ENCODE measurements at regions not wholly inside any gene's neighbourhood (a gene's known extent, or its start where the extent isn't known, plus 50 kb on each side); places are given as distances from the start of the nearest gene placed in this dataset.

DNA sequence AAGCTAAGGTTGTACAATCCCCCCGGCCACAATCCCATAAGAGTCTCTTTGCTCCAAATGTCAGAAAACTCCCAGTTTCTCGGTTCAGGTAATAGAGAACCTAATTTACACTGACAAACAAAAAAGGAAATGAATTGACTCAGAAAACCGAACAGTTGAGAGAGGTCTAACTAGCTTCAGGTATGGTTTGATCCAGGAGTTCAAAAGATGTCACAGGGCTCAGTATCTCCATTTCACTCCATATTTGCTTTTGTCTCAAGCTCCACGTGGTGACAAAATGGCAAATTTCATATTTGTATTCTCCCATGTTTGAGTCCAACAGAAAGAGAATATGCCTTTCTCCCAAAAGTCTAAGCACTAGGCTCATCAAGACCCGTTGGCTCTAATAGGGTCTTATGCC is 117.4 kb downstream of the AXIN2 start:
- DNase-seq (ENCODE audit: low spot score): no peak

DNA sequence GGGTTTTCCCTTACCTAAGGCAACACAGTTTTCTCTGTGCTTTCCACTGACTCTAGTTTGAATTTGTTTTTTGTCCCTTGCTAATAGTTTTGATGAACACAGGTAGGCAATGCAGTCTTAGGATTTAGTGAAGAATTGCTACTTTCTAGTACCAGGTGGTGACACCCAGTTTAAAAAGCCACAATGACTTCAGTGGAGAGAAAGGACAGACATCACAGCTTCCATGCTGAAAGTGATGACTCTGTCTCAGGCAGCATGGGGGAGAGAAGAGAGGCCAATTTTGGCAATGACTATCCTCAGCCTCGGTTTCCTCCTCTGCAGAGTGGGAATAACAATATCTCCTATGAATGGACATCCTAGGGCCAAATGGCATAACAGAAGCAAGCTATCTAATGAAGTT is 118.8 kb downstream of the AXIN2 start:
- no peak for DNase-seq (ENCODE audit: low spot score)

DNA sequence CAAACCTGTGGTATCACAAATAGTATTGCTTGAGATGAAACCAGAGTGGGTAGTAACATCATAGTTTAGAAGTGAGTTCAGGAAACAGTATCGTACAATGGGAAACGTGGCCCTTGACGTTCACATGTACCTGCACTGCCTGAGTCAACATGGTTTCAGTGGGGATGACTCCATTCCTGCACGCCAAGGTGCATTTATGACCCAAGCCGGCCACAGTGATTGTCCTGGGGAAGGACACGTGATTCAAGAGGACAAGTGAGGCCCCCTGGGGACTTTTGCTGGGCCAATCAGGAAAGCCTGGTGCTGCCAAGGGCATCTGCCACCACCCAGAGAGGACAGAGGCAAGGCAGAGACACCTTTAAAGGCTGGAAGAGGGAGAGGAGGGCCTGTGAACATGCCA is 119.2 kb downstream of the AXIN2 start:
- DNase-seq (ENCODE audit: low spot score): no peak

DNA sequence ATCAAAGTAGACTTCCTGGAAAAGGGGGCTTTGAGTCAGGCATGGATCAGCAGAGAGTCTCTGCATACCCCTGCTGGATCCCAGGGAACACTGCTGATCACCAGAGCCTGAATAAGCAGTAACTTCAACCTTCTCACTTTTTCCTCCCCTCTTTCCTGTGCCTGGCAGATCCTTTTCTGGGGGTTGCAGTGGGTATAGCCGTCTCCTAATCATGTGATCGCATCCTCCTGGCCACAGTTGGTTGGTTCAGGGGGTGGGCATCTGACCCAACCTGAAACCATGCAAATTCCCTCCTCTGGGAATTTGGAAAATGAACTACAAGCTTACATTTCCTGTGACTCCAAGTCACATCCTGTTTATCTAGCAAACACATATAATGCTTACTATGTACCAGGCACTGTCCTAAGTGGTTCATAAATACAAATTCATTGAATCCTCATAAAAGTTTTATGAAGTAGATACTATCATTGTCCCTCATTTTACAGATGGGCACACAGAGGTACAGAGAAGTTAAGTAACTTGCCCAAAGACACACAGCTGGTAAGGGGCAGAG is 120.3 kb downstream of the AXIN2 start:
- no peak for DNase-seq (ENCODE audit: low spot score)

DNA sequence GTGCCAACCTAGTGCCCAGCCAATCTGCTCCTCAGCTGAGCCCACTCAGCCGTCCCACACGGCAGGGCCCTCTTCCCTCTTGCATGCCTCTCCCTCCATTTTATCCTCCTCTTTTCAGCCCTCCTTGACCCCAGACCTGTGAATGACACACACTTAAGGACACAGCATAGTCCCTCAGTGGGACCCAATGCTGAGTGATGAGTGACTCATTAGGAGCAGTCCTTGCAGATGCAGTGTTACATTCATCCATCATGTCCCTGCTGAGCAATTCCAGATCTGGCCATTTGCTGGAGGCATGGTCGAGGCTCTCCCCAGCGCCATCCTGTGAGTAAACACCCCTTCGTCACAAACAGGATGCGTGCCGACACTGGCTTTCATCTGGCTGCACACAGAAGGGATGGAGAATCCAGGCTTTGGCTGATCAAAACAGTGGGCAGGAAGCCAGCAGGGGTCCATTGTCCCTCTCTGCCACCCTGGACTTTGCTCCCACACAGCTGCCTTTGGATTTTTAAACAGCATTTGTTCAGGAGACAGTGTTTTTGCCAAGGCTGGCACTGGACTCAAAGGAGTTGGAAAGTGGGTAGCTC is 122.6 kb downstream of the AXIN2 start:
- no peak for DNase-seq (ENCODE audit: low spot score)

DNA sequence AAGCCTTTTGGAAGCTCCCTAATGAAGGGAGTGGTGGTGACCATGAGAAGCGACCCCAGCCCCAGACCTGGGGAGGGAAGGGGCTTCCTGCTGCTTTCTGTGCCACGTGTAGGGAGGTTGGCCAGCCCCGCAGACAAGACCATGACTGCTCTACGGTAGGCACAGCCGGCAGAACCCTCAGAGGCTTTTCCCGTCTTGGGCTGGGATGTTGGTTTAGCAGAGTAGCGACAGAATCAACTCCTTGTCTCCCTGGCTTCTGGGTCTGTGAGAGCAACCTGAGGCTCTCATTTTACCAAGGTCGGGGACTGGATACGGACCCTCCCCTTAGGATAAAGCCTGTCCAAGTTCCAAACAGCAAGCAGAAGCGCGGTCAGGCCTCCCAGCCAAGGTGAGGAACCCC is 123.3 kb downstream of the AXIN2 start:
- DNase-seq (ENCODE audit: low spot score): no peak

DNA sequence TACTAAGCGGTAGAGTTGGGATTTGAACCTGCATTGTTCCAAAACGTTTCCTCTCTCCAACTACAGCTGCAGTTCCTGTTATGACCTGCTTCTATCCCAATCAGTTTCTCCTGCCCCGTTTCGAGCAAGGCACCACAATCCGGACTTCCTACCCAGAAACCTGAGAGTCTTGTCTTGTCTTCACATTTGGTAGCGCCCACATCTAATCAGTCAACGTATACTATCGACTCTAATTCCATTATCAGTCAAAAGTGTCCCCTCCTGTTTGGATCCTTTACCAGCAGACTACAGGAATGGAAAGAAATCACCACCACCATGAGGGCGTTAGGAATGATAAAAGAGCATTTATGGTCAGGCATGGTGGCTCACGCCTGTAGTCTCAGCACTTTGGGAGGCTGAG is 124.6 kb downstream of the AXIN2 start:
- no peak for DNase-seq (ENCODE audit: low spot score)

DNA sequence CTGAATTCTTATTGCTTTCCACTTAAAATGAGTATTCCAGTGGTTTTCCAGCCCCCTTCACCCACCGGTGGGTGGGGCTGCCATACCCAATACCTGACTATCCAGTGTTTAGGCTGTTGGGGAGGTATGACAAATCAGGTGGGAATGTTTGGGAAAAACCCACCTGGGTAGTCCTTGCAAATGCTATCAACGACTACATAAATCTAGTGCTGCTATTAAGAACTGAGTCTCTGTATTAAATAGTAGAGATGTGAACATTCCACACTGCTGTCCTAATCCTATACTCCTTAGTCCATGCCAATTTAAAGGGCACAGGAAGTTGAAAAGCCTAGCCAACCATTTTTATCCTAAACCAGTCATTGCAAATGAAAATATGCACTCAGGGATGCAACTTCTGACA is 126.6 kb downstream of the AXIN2 start:
- DNase-seq (ENCODE audit: low spot score): no peak

DNA sequence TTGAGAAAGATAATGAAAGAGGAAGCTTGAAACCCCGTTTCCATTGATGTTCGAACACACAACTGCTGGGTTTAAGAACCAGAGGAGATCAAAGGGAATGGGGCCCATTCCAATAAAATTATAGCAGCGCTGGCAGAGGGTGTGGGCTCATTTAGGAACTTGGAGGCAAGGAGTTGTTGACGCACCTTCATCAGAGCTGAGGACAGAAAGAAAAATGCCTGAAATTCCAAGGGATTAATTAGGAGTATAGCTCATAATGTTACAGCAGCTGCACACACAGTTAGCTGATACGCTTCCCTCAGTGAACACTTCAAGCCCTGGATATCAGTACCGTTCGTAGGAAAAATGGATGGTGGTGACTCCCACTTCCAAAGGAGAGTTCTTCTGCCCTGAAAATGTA is 127.2 kb downstream of the AXIN2 start:
- no peak for DNase-seq (ENCODE audit: low spot score)

DNA sequence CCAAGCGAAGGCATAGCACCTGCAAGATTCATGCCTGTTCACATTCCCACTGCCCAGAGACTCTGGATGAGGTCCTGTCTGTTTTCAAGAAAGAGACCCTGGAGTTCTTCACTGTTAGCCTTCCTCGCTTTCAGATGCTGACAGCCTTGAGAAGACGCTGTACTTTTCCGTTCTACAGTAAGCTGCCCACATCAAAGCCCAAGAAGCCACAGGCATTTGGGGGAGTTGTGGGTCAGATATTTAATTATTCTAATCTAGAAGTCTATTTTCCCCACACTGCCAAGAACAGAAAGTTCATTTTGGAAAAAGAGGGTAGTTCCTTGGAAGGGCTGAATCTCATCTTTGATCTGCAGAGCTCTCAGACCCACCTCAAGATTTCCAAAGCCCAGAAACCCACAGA is 127.9 kb downstream of the AXIN2 start:
- DNase-seq (ENCODE audit: low spot score): no peak

DNA sequence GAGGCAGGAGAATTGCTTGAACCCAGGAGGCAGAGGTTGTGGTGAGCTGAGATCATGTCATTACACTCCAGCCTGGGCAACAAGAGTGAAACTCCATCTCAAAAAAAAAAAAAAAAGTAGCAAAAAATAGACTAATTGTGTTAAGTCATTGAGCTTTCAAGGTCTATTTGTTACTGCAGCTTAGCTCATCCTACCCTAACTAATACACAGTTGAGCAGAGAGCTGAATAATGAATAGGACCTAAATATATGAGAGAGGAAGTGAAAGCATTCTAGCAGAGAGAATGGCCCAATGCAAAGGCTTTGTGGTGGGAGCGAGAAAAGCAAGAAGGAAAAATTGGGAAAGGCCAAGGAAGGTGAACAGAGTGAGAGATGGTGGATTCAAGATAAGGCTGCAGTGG is 128.3 kb downstream of the AXIN2 start:
- DNase-seq (ENCODE audit: low spot score): no peak

DNA sequence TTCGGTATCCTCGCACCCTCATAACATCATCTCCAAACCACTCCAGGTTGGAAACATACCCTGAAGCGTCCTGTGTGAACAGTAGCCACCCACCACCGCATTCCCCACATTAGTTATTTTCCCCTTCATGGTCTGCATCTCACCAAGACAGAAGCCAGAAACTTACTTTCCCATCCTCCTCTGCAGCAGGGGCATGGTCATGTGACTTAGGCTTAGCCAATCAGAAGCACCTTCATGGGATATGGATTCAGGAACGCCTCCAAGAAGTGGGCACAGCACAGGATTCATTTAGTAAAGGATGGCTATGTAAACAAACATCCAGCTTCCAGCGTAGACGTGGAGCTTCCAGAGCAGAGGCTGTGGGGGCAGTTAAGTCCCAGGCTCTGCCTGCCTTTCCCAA is 130.3 kb downstream of the AXIN2 start:
- DNase-seq (ENCODE audit: low spot score): no peak

DNA sequence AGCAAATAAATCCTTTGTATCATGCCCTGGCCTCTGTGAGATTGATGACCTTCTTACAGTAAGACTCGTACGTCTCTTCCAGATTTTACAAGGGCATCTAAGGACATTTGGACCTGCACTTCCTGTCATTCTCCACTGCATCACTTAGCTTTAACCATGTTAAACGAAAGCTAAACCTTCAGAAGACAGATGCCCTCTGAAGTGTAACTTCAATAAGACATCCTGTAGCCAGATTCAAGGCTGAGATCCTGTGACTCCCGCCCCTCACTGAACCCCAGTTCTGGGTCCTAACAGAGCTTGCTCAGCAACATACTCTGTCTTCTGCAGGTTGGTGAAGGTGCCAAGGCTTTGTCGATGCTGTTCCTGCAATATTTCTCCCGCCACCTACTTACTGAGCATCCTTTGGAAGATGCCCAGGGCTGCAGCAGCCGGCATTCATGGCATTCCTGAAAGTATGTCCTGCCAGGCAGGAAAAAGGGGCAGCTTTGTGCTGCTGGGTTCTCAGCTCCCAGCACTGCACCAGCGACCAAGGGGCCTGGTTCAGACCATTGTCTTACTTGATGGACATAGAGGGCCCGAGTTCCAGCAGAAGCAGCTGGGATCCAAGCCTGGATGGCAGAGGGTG is 131.1 kb downstream of the AXIN2 start:
- DNase-seq (ENCODE audit: low spot score): no peak

DNA sequence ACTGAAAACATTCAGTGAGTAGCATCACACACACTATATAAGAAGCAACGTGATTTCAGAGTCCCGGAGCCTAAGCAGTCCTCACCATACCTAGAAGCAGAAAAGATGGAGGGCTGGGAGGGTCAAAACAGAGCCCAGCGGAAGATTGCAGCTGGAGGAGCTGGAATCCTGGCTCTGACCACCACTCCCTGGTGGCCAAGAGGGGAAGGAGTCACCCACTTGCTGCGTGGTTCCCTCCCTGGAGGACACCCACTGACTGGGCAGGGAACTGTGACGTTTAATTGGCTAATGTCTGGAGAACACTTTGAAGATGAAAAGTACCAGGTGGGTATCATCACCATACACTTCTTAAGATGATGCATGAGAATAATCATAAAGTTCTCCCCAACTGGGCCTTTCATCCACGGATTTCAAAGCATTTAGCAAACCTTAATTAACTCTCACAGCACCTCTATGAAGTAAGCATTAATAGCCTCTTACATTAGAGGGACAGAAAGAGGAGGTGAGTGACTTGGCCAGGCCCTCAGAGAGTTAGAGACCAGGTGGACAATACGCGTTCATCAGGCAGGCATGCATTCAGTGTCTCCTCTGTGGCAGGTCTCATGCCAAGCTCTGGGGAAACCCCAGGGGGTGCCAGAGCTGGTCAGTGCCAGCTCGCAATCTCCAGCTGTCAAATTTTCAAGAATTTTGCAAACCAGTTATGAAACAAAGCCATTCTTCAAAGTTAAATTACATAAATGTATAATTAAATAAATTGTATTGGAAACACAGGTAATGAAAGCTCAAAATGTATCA is 137.9 kb downstream of the AXIN2 start:
- no peak for DNase-seq (ENCODE audit: low spot score)

DNA sequence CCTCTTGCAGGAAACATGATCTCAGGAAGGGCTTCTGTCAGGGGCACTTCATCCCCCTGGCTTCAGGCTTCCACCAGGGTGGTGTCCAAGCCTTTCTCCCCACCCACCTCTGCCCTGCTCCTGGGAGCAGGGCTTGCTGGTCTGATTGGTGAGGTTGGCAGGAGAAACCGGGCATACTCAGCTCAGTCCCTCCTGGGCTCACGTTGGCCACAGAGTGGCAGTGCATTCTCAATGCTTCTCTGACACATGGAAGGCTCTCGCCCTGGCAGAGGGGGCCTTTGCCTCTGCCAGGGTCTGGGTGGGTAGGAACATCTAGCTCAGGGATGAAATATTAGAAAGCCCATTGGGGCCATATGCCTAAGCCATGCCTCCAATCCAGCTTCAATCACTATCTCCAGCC is 142.8 kb downstream of the AXIN2 start:
- DNase-seq (ENCODE audit: low spot score): no peak

DNA sequence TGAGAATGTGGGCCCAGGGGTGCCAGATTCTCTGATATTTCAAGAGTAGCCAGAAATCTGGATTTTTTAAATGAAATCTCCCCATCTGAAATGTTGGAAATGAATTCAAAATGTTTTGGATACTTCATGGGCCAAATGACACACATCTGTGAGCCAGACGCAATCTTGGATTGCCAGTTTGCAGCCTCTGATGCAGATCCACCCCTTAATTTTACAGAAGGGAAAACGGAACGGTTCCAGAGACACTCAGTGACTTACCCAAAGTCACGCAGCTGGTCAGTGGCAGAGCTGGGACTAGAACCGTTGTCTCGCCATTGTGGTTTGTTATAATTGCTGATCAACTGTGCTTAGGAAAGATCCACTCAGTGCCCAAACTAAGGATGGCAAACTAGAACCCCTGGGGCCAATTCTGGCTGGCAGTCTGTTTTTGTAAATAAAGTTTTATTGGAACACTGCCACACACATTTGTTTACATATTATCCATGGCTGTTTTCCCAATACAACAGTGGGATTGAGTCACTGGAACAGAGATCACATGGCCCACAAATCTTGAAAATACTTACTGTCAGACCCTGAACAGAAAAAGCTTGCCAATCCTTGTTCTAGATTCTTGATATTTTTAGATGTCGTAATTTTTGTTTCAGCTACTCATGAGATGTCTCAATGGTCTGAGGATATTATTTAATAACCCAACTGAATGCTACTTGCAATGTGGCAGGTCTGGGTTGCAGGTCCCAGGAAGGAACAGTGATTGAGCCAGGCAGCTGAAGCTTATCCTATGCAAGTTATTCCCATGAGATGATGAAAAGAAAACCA is 143.8 kb downstream of the AXIN2 start:
- no peak for DNase-seq (ENCODE audit: low spot score)

DNA sequence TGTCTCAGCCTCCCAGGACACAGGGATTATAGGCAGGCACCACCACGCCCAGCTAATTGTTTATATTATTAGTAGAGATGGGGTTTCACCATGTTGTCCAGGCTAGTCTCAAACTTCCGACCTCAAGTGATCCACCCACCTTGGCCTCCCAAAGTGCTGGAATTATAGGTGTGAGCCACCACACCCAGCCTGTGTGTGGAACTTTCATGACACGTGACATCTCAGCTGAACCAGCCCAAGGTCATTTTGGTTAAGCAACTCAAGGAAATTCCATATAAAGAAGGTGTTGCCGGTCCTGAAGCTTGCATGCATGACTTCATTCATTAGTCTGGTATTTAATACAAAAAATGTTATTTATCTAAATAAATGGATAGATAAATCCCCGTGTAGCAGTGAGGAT is 145.5 kb downstream of the AXIN2 start:
- DNase-seq (ENCODE audit: low spot score): no peak

DNA sequence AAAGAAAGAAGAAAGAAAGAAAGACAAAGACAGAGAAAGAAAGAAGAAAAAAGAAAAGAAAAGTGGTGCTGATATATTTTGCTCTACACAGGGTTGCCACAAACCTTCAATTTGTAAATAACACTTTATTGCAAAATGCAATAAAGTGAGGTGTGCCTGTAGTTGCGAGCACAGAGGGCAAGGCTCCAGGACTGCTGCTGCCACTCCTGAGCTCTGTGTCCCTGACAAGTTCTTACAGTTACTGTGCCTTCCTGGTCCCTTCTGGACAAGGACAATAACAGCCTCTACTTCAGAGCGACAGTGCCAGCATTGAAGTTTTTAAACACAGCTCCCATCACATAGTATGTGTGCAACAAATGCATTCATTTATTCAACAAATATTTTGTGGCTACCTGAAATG is 148.1 kb downstream of the AXIN2 start:
- DNase-seq (ENCODE audit: low spot score): no peak

DNA sequence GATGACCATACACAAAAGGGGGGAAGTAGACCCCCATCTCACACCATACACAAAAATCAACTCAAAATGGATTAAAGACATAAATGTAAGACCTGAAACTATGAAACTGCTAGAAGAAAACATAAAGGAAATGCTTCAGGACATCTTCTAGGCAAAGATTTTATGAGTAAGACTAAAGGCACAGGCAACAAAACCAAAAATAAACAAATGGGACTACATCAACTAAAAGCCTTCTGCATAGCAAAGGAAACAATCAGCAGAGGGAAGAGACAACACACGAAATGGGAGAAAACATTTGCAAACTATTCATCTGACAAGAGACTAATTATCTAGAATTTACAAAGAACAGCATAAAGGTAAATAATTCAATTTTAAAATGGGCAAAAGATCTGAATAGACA is 152.1 kb downstream of the AXIN2 start:
- DNase-seq (ENCODE audit: low spot score): no peak

DNA sequence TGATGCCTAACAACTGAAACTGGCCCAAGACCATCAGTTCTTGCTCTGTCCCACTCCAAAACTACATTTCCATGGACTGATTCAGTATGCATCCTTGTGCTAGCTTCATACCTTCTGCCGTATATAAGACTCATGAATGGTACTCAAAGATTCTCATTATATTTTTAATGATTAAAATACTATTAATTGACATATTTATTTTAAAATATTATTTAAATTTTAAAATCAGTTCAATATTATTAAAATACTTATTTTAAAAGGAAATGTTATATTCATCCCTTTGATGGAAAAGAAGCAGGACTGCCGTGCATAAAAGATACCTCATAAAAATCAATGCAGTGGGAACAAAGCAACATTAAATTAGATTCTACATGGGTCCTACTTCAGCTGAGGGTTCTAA is 153.4 kb downstream of the AXIN2 start:
- no peak for DNase-seq (ENCODE audit: low spot score)

DNA sequence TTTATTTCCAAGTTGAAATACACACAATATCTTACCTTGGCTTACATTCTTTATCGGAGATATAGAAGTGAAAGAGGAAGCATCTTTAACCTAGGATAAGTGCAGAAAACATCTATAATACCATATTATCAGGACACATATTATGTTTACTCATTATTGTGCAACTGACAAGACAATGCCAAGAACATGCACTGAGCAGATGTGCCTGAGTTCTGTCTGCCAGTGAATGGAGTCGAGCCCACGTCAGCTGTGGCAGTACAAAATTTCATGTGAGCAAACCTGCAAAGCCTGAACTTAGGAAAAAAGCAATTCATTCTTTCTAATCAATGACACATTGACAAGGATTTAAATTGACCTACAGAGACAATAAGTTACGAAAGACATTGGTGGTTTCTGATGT is 154.4 kb downstream of the AXIN2 start:
- DNase-seq (ENCODE audit: low spot score): no peak

DNA sequence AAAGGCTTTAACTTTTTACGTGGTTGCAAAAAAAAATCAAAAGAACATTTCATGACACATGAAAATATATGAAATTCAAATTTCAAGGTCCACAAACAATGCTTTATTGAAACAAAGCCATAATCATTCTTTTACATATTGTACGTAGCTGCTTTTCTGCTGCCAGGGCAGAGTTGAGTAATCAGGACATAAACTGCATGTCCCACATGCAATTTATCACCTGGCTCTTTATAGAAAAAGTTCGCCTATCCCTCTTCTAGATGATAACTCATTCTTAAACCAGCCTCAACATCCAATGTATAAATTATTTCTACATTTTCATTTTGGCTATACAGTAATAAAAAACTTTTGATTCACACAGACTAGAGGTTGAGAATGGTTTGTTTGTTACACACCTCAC is 154.9 kb downstream of the AXIN2 start:
- DNase-seq (ENCODE audit: low spot score): no peak

DNA sequence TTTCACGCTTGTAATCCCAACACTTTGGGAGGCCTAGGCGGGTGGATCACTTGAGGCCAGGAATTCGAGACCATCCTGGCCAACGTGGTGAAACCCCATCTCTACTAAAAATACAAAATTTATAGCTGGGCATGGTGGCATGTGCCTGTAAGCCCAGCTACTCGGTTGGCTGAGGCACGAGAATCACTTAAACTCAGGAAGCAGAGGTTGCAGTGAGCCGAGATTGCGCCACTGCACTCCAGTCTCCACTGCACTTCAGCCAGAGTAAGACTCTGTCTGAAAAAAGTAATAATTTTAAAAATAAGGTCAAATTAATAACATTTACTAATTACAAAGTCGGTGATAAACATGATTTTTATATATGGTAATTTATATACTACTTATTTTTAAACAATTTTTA is 155.9 kb downstream of the AXIN2 start:
- no peak for DNase-seq (ENCODE audit: low spot score)
